Renal cortex interstitium (tissue), 11 donors: ENCODE measurements at regions not wholly inside any gene's neighbourhood (a gene's known extent, or its start where the extent isn't known, plus 50 kb on each side); places are given as distances from the start of the nearest gene placed in this dataset.
"Not testable (repeated sequence)": the region's sequence is repeated elsewhere in the genome, so short reads cannot be mapped to it uniquely, and the experiment has no call there.

Source experiments
- DNase-seq, 11 donors: peaks; one replicate each; pipeline ENCODE4 v3.0.0-alpha.2; 2013; ENCODE audit warnings: low read depth in 9 of 11, low spot score in 4 of 11; ENCODE audit errors: extremely low read depth in 1 of 11

GRCh38 chr12:5096241-5096924, 52.7 kb downstream of the KCNA5 start:
- DNase-seq: no peak

- no peak for DNase-seq
Measured at GRCh38 chr12:5097786-5098185, 54.1 kb downstream of the KCNA5 start.

DNA sequence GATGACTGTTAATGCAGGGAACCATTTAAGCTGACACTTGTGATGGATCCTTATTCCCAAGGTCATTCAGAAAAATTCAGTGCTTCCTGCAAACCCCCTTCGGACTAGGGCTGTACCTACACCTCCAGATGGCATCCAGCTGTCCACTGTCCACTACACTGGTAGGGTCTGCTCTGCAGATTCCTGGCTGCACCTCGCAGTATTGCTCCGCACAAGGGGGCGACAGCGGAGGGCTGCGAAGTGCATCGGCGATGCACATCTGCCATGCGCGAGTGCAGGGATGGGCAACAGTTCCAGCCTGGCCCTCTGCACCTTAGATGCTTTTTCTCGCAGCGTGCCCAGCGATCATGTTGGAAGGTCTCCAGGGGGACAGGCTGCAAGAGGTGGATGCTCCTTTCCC, 55.5 kb downstream of the KCNA5 start:
- DNase-seq: no peak

- DNase-seq: no peak
Measured at GRCh38 chr12:5099591-5099990, 55.9 kb downstream of the KCNA5 start.

DNA sequence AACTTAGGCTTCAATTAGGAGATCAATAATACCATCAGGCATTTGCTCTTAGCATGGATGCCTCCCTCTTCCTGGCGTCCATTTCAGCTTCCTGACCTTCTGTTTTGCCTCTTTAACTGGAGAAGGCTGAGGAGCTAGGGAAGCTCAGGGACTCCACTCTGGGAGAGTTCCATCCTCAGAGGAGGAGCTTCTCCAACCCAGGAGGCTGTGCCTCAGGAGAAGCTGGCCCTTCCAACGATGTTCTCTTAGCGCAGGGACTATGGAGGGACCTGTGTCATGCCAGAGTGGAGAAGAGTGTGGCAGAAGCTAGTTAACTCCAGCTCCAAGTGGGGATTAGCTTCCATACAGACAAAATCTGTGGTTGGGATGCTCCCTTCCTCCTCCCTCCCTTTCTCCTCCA, 58.0 kb downstream of the KCNA5 start:
- no peak for DNase-seq

DNA sequence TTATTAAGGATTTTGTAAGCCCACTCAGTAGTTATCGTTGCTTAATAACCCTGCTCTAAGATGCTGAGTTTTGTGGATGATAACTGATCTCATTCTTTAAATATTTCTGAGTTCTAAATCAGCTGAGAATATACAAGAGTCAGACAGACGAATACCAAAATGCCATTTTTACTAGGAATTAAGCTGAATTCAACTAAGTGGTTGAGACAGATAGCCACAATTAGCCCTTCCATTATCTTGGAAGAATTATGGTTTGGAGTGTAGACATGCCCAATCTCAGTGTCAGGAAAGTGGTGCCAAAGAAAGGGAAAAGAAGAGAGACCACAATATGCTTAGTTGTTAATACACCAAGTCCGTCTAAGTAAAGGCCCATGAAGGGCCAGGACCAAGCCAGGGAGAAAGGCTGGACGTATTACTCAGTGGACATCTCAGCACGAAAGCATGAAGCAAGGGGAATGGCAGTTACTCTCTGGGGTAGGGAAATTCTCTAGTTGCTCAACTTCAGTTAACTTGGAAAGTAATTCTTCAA, 58.6 kb downstream of the KCNA5 start:
- no peak for DNase-seq

- DNase-seq: no peak
Measured at GRCh38 chr12:5102806-5103205, 59.1 kb downstream of the KCNA5 start.

GRCh38 chr12:5110345-5110744, 66.7 kb downstream of the KCNA5 start:
- no peak for DNase-seq

- DNase-seq: no peak
Measured at GRCh38 chr12:5114436-5114835, 70.8 kb downstream of the KCNA5 start.

DNA sequence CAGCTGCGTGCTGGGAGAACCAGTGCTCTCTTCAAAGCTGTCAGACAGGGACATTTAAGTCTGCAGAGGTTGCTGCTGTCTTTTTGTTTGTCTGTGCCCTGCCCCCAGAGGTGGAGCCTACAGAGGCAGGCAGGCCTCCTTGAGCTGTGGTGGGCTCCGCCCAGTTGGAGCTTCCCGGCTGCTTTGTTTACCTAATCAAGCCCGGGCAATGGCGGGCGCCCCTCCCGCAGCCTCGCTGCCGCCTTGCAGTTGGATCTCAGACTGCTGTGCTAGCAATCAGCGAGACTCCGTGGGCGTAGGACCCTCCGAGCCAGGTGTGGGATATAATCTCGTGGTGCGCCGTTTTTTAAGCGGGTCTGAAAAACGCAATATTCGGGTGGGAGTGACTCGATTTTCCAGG, 78.1 kb downstream of the KCNA5 start:
- not testable (repeated sequence) for DNase-seq

DNA sequence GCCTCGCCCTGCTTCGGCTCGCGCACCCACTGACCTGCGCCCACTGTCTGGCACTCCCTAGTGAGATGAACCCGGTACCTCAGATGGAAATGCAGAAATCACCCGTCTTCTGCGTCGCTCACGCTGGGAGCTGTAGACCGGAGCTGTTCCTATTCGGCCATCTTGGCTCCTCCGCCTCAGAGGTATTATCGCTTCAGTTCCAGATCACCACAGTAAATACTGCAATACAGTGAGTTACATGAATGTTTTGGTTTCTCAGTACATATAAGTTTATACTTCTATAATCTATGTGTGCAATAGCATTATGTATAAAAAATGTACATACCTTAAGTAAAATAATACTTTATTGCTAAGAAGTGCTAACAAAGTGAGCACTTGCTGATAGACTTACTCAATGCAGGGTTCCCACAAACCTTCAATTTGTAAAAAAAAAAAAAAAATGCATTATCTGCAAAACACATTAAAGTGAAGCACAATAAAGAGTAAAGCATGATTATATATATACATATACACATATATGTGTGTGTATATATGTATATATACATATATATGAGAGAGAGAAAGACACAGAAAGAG, 78.7 kb downstream of the KCNA5 start:
- not testable (repeated sequence) for DNase-seq

DNA sequence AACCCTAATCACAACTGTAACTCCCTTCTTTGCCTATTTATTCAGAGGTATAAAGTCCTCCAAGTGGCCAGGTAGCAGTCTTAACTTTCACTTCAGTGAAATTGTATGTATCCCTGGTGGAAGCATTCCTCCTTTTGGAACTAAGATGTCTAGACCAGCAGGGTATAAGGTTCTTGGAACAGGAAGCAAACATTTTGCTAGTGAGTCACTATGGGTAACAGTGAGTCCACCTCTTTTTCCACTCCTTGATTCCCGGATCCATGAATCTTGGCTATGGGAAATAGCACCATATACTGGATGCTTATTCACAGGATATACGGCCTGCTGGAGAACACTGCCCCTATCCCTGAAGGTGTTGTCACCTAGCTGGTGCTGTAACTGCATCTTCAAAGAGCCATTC, 80.2 kb downstream of the KCNA5 start:
- no peak for DNase-seq

DNA sequence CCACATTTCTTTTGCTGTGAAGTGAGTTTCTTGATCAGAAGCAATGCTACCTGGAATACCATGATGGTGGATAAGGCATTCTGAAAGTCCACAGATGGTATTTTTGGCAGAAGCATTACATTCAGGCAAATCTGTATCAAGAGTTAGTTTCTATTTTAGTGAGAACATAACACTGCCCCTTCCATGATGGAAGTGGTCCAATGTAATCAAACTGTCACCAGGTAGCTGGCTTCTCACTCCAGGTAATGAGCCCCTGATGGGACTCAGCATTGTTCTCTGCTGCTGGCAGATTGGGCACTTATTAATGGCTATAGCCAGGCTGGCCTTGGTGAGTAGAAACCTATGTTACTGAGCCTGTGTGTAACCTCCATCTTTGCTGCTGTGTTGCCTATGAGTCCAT, 80.7 kb downstream of the KCNA5 start:
- DNase-seq: no peak

- no peak for DNase-seq
Measured at GRCh38 chr12:5134861-5135525, 91.3 kb downstream of the KCNA5 start.

DNA sequence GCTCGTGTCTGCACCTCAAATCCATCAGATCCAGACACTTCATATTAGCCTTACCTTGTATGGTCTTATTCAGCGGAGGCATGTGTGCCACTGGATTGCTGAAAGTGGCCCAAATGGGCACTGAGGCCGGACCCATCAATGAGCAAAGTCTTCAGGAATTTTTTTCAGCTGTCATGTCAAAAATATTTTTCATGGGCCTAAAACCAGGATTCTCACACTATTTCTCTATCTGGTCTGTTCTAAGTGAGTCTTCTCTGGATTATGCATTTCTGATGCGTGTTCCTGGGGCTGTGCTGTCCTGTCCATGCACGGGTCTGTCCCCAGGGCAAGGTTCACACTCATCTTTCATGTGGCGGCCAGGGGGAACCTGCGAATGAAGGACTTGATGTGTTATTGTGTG, 94.6 kb downstream of the KCNA5 start:
- DNase-seq: no peak

DNA sequence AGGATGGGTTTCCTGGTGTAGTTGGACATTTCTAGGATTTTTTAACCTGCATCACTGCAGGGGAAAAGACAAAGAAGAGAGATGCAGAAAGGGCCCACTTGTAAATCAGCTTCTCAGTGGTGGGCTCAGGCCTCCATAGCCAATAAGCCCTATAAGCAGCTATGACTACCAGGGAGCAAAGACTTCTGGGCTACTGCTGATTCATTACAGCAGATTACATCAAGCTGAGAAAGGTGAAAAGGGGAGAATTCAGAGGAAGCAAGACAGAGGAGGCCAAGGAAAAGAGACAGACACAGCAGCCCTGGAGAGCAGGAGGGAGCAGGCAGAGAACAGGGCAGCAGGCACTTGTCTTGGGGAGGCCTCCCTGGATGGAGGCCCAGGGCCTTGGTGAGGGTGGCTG, 95.2 kb downstream of the KCNA5 start:
- no peak for DNase-seq

GRCh38 chr12:5139751-5140150, 96.1 kb downstream of the KCNA5 start:
- DNase-seq: no peak

- no peak for DNase-seq
Measured at GRCh38 chr12:5140190-5140589, 96.5 kb downstream of the KCNA5 start.

DNA sequence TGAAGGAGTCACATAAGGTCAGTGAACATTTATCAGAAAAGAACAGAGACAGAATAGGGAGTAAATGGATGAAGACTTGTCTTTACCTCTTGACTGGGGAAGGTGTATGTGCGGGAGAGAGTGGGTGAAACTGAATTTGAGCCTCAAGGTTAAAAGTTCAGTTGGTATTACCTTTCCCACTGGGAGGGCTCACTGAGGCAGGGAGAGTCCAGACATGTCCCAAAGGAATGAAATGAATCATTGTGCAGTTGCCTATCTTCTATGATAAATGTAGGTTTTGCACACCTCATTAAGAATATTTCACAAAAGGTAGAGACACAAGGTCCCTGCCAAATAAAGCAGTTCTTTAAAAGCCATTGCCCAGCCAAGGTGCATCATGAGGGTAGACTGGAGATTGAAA, 105.2 kb downstream of the KCNA5 start:
- DNase-seq: no peak

GRCh38 chr12:5154091-5154490, 110.4 kb downstream of the KCNA5 start:
- no peak for DNase-seq

DNA sequence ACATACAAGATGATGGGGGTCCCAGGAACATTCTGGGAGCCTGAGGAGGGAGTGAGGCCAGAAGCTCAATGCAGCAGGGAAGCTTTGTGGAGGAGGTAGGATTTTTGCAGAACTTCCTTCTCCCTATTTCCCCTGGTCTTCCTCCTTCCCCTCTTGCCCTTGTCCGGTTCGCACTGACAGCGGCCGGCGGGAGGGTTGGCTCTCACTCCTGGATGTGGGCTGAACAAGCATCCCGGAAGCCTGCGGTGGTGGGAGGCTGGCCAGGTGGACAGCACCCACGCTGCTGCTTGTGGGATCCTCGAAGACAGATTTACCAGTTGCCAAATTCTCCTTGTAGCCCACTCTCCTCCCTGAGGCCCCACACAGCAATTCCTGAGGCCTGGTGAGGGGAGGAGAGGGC, 112.2 kb downstream of the KCNA5 start:
- no peak for DNase-seq
